DMS114 treated with DMSO at 0.1 percent for 48 hours (cell line): ENCODE measurements at regions not wholly inside any gene's neighbourhood (a gene's known extent, or its start where the extent isn't known, plus 50 kb on each side); places are given as distances from the start of the nearest gene placed in this dataset.
"Not testable (repeated sequence)": the region's sequence is repeated elsewhere in the genome, so short reads cannot be mapped to it uniquely, and the experiment has no call there.

Experiments used
- DNase-seq: peaks from one replicate; lab custom pipeline; 2025; ENCODE audit not compliant: unreplicated experiment; lab: John Stamatoyannopoulos, UW

DNA sequence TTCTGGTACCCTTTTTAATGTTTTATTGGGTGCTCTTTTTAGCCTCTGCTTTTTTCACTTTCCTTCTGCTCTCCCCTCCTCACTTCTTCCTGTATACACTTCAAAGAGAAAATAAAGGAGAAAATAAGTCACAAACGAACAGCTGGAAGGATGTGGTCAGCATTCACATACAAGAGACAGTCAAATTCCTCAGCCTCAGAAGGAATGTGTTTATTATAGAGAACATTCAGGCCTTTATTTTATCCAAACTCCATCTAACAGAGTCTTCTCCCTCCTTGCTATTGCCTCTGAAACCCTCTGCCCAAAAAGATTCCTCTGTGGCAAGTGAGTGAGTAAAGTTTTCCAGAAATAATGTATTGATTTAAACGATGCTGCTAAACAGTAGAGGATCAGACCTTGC, 490.4 kb downstream of the FRK start:
- DNase-seq = no peak

- DNase-seq = no peak
These were observed 506.6 kb downstream of the FRK start for GRCh38 chr6:115554060-115554459.

GRCh38 chr6:115551527-115551926, 509.2 kb downstream of the FRK start:
- no peak for DNase-seq

DNA sequence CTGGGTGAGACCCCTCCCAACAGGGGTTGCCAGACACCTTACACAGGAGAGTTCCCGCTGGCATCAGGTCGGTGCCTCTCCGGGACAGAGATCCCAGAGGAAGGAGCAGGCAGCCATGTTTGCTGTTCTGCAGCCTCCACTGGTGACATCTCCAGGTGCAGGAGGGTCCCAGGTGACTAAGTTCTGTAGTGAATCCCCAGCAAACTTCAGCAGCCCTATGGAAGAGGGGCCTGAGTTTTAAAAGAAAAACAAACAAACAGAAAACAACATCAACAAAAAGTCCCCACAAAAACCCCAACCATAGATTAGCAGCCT, 515.1 kb downstream of the FRK start:
- DNase-seq = no peak

- no peak for DNase-seq
These were observed 515.7 kb downstream of the FRK start for GRCh38 chr6:115544765-115545671.

- DNase-seq = no peak
These were observed 520.4 kb downstream of the FRK start for GRCh38 chr6:115540077-115540869.

DNA sequence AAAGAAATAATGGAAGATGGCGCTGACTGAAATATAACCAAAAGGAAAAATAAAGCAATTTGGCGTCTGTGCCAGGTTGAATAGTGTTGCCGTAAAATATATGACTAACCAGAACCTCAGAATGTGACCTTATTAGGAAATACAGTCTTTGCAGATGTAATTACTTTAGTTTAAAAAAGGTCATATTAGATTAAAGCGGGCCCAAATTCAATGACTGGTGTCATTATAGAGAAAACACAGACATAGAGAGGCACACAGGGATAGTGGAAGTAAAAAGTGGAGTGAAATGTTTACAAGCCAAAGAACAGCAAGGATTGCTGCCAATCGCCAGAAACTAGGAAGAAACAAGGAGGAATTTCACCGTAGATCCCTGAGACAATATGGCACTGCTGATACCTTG, 521.2 kb downstream of the FRK start:
- no peak for DNase-seq

DNA sequence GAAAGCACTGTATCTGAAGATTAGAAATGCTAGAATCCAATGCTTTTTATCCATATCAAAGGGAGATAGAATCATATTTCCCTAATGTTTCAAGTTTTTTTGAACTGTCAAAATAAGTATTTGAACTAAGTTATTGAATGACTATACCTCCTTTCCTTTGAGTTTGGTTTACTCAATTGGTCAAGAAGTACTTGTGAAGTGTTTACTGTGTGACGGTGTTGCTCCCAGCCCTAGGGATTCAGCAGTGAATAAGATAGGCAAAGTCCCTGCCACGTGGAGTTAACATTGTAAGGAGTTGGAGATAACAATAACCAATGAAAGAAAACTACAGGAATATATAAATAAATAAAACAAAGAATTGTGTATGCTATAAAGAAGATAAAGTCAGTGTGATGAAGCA, 535.9 kb downstream of the FRK start:
- no peak for DNase-seq

GRCh38 chr6:115521747-115522146, 538.9 kb downstream of the FRK start:
- DNase-seq = not testable (repeated sequence)

- no peak for DNase-seq
These were observed 546.0 kb downstream of the FRK start for GRCh38 chr6:115514656-115515055.

- no peak for DNase-seq
These were observed 547.8 kb downstream of the FRK start for GRCh38 chr6:115512923-115513322.

DNA sequence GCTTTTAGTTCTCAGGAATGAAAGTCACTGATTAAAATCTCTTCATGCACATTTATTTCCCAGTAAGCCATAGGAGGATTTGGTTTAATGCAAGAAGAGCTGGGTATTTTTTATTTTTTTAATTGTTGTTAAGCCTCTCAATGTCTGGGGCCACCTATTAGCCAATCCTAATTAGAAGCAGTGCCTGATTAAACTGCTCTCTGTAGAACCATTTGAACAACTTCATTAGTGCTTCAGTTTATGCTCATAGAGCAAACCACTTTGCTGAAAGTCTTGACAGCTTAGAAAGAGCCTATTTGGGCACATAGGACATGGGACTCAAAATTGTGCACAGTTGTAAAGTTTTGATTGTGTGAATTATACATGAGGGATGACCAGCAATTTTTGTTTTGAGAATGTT, 548.9 kb downstream of the FRK start:
- DNase-seq = no peak

DNA sequence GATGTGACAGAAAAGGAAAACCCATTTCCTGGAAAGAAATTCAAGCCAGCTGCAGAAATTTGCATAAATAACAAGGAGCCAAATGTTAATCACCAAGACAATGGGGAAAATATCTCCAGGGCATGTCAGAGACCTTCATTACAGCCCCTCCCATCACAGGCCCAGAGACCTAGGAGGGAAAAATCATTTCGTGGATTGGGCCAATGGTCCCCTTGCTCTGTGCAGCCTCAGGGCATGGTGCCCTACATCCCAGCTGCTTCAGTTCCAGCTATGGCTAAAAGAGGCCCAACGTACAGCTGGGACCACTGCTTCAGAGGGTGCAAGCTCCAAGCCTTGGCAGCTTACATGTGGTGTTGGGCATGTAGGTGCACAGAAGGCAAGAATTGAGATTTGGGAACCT, 558.3 kb downstream of the FRK start:
- DNase-seq = not testable (repeated sequence)

DNA sequence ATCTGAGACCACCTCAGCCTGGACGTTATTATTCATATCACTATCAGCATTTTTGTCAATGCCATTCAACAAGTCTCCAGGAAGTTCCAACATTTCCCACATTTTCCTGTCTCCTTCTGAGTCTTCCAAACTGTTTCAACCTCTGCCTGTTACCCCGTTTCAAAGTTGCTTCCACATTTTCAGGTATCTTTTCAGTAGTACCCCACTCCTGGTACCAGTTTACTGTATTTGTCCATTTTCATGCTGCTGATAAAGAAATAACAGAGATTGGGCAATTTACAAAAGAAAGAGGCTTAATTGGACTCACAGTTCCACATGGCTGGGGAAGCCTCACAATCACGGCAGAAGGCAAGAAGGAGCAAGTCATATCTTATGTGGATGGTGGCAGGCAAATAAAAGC, 565.5 kb downstream of the FRK start:
- DNase-seq = no peak

DNA sequence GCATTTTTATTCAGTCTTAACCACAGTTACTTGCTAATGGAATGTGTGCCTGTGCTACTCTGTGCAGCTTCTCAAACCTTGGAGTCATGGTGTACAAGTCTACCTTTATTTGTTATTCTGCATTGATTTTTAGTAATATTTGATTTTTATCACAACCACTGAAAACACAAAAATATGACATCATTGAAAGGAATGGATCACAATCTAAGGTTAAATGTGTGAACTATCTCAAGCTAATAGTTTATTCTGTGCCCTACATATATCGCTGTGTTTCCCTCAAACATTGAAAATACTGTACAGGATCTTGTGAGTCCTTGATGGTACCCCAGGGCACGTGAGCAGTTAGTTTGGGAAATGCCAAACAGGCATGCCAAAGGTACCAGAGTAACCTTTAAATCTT, 573.4 kb downstream of the FRK start:
- DNase-seq = no peak

DNA sequence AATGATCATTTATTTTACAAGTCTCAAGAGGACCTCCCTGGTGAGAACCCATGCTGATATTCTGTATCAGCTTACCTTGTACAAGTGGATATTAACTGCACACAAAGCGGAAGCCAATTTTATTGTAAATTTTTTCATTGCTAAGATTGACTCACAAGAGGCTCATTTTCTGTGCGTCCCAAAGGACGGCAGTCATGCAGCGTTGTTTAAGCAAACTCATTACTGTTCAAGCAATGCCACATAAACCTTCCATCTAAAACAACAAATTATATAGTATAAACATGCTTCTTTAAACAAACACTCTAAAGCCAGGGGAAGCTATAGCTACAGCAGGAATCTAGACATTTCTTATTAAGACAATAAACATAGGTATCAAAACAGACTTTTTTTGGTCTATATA, 575.3 kb downstream of the FRK start:
- no peak for DNase-seq

DNA sequence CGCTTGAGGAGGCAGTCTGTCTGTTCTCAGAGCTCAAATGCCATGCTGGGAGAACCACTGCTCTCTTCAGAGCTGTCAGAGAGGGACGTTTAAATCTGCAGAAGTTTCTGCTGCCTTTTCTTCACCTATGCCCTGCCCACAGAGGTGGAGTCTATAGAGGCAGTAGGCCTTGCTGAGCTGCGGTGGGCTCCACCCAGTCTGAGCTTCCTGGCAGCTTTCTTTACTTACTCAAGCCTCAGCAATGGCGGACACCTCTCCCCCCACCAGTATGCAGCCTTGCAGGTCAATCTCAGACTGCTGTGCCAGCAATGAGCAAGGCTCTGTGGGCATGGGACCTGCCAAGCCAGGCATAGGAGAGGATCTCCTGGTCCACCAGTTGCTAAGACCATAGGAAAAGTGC, 580.1 kb downstream of the FRK start:
- DNase-seq = not testable (repeated sequence)

DNA sequence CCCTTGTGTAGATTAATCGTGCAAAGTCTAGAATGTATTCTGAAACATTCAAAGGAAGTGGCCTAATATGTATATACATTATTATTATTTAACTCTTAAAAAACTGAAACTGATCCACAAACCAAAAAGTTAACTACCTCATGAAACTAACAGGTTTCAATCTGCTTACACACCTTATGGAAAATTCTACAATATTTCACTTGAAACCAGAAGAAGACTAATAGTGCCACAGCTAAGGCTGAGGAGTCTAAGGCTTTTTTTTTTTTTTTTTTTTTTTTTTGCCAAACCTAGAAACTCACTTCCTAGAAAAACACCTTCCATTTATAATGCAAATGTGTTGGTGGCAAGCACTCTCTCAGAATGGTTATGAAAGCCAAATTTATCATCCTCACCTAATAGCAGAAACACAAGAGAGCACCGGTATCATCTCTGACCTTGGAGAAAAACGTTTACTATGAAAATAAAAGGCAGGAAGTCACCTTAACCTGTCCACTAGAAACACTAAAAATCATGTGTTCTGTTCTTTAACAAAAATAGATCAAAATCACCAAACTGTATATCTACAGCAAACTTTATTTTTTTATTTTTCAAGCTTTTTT, 586.1 kb downstream of the FRK start:
- no peak for DNase-seq

DNA sequence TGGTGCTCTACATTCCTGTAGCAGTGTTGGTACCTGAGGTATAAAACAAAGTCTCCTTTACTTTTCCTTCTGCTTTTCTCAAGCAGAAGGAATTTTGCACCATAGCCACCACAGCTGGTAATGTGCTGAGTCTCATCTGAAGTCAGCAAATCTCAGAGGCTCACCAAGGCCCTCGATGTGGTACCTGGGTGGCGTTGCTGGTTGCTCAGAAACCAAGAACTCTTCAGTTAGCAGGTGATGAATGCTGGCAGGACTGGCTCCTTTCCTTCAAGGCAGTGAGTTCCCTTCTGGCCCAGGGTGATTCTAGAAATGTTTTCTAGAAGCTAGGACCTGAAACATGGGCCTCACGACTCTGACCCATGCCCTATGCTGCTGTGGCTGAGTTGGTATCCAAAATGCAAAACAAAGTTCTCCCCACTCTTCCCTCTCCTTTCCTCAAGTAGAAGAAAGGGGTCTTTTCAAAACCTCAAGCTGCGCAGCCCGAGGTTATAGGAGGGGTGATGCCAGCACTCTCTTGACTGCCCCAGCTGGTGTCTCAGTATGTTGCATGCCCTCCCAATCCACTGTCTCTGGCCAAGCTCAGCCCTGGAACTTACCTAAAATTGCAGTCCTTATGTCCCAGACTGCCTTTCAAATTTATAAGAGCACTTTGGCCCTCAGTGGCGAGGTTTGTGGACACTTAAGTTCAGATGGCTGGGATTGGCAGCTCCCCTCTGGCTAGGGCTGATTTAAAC, 592.3 kb downstream of the FRK start:
- no peak for DNase-seq

DNA sequence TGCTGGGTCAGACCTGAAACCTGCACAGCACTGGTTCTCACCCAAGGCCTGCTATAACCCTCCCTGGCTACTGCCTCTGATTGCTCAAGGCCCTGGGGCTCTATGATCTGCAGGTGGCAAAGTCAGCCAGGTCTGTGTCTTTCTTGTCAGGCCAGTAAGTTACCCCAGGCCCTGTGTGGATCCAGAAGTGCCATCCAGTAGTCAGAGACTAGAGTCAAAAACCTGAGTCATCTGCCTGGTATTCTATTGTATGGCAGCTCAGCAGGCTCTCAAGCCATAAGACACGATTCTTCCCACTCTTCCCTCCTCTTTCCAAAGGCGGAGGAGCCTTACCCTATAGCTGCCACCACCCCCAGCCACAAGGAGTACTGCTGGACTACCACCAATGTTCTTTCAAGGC, 593.0 kb downstream of the FRK start:
- no peak for DNase-seq

DNA sequence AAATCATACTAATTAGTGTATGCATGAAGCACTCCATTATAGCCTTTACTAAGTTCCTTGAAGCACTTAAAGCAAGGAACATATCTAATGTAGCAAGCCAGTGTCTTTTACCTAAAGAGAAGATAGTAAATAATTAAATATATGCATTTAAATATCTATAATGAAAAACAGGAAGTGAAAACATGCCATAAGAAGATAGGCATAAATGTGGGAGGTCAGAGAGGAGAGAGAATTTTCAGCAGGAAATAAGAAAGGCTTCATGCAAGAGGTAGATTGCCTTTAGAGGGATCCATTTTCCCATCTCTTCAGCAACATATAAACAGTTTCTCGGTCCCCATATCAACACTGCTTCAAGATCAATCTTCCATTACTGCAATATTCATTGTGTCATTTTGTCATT, 599.8 kb downstream of the FRK start:
- no peak for DNase-seq
